Hematopoietic multipotent progenitor cell treated with erythropoietin and hydrocortisone succinate and interleukin-3 and kit ligand, for 8 days (in vitro differentiated cells): ENCODE measurements at regions not wholly inside any gene's neighbourhood (a gene's known extent, or its start where the extent isn't known, plus 50 kb on each side); places are given as distances from the start of the nearest gene placed in this dataset.
"Not testable (repeated sequence)": the region's sequence is repeated elsewhere in the genome, so short reads cannot be mapped to it uniquely, and the experiment has no call there.

Source experiments
- DNase-seq: peaks from one replicate; pipeline ENCODE4 v3.0.0-alpha.2; 2015

DNA sequence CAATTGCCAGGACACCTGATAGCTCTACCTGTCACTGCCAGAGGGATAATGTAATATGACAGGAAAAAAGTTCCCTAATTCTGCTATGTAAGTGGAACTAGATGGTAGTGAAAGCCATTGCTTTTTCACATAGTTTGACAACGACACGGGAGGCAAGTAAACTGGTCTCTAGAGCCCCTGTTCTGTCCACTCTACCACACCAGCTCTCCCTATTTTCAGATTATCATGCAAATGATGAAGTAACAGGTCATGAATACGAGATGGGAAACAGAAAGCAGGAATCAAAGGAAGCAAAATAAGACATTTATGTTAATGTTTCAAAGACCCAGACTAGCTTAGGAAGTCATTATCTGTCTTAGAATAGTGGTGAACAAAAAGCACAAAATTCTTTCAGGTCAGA lies 56.2 kb downstream of the TAF11L14 start:
- DNase-seq: no peak

GRCh38 chr5:17691762-17692161 lies 57.5 kb downstream of the TAF11L14 start:
- no peak for DNase-seq

DNA sequence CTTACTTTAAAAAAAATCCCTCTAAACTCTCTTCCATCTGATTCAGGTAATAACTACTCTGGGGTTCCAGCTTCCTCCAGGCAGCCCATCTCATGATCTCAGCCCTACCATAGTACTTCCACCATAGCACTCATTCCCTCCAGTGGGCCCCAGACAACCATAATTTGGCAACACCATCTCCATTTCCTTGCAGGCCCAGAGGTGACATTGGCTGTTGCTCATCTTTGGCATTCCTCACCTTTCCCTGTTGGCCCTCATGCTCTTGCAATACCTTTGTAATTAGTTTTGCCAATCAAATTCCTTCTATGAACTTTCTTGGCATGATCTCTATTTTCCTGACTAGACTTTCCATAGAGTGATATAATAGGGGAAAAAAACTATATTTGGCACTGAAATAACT lies 60.1 kb downstream of the TAF11L14 start:
- no peak for DNase-seq

DNA sequence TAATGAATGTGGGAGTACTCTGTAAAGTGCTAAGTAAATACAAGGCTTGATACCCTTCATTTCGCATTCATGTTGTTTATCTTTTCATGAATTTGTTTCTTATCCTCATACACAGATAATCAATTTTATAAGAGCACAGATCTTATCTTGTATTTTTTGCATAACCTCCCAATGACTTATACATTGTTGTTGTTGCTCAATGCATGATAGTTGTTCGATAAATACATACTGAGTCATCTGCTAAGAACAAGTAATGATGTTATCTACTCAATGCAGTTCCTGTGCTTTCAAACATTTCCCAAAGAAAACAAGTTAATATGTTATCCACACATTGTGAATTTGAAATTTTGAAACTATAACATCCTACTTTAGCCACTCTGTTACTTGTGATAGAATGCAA lies 60.7 kb downstream of the TAF11L14 start:
- DNase-seq: no peak

DNA sequence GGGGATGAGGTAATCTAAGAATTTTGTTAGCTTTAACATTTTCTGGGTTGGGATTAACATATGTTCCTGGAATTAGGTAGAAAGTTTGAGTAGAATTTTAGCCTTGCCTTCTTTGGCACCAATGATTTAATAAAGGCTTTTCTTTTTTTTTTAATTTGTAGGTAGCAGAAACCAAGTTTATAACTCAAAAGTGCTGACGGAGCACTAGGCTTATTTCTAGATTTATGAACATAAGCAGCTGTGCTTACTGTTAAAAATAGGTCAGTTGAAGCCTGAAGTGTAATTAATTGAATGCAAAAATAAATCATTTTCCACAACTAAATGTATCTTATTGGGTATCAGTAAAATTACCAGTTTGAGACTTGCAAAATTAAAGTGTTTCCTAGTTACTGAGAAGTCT lies 62.4 kb downstream of the TAF11L14 start:
- DNase-seq: no peak

- no peak for DNase-seq
These were observed 63.4 kb downstream of the TAF11L14 start for GRCh38 chr5:17697671-17698070.

GRCh38 chr5:17709011-17709710 lies 74.9 kb downstream of the TAF11L14 start:
- no peak for DNase-seq

DNA sequence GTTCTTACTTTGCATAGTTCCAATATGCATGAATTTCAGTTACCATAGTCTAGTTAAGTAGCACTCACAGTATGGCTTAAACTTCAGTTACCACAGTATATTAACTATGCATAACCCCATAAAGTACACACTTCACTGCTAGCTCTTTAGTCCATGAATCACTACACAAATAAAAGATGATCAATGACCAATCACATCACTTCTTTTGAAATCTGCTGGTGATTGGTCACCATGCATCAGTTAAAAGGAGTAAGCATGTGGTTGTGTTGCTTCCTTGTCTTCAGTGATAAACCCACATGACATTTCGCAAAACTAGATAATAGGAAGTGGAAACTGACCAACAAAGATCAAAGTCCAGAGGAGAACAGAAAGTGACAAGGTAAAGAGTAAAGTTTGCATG lies 79.0 kb downstream of the TAF11L14 start:
- no peak for DNase-seq

GRCh38 chr5:17714186-17714585 lies 79.9 kb downstream of the TAF11L14 start:
- DNase-seq: no peak

GRCh38 chr5:17719592-17719991 lies 85.3 kb downstream of the TAF11L14 start:
- DNase-seq: no peak

DNA sequence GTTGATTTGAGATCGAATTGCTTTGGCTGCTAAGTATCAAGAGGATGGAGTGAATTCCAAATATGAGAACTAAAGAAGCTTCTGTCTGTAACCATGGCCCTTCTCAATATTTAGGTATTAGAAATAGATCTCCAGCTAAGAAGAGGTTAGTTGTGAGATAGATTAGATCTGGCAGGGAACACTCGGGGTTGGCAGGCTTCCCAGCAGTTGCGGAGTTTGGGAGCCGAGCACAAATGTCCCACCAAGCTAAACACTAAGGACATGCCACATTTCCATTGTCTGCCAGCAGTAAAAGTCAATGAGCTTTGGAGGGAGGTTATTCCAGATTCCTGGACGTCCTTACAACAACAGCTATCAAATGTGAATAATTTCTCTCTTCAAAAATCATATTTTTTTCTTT lies 85.8 kb downstream of the TAF11L14 start:
- no peak for DNase-seq

DNA sequence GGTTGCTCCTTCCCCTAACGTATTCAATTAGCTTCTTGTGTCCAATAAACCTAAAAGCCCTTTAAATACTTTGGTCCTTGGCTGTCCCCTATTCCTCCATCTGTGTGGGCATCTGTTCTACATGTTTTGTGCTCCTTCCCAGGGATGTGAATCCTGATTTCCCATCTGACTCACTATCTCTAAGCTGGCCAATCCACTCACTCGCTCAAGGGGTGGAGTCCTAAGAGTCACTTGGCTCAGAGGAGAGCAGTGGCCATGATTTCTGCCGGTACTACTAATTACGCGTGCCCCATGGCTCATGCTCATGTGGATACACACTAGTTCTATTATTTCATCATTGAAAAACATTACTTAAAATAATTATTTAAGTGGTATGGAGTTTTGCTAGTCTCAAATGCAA lies 89.6 kb downstream of the TAF11L14 start:
- DNase-seq: no peak

DNA sequence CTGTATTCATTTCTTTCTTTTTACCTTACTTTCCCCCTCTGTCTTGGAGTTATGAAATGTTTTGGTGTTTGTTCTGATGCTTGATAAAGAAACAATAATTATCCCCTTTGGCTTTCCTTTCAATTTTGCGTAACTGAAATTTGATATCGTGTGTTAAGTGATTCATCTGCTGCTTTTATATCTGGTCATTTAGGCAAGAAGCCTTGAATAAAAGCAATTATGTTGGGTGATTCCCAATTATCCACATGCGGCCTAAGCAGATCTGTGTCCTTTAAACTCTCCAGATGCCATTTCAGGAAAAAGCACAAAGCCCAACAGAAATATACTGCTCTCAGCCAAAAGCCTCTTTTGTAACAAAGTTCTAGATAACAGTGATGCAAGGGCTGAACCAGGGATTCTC lies 92.8 kb downstream of the TAF11L14 start:
- no peak for DNase-seq

DNA sequence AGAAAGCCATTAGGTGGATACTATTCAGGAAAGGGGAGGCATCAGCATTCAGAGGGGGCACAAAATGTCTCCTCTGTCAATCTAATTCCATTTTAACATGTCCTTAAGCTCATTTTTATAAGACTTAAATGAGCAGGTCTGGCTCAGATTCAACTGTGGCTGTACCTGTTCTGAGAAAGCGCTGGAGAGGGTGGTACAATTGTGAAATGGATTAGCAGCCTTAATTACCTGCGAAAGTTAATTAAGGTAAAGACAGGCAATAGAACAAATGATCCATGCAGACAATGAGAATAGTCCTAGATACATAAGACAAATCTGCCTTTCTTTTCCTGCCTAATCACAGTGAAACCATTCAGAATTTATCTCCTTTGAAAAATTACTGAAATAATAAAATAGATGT lies 96.2 kb downstream of the TAF11L14 start:
- no peak for DNase-seq

DNA sequence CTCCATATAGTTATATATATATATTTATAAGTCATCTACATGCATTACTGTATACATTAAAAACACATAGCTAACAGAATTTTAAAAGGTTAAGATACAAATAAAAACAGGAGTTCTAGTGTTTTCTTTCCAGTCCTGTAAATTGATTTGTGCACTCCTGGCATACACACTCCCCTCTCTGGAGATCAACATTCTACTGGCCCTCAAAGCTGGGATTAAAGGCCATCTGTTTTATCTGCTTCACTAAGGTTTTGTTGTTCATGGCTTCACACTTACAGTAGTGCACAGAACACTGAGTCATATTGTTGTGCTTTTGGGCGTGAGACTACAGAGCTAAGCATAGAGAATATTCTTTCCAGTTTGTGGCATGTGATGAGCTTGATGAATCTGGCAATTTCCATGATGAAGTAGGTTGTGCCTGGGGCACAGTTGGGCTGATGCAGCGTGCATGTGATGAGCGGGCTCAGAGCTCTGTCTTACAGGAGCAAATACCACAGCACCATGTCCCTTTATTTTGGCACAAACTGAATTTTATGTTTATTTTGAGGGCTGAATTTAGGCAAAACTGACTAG lies 98.2 kb downstream of the TAF11L14 start:
- no peak for DNase-seq

GRCh38 chr5:17734011-17734410 lies 99.8 kb downstream of the TAF11L14 start:
- no peak for DNase-seq

GRCh38 chr5:17735761-17736160 lies 101.5 kb downstream of the TAF11L14 start:
- DNase-seq: no peak

DNA sequence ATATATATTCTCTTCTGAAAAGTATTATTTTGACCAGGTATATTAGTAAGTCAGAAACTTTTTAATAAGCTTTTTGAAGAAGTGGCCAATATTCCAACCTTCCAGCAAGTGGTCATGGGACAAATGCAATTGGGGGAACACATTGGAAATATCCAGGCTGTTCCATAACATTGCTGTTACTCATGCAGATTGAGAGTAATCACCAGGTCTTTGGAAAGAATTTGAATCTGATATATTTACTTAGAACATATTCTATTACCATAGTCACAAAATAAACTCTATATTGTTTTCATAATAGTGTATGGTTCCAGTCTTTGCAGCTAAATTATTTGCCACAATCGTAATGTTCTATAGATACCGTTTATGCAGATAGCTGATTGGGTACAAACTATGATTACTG lies 102.8 kb downstream of the TAF11L14 start:
- no peak for DNase-seq

DNA sequence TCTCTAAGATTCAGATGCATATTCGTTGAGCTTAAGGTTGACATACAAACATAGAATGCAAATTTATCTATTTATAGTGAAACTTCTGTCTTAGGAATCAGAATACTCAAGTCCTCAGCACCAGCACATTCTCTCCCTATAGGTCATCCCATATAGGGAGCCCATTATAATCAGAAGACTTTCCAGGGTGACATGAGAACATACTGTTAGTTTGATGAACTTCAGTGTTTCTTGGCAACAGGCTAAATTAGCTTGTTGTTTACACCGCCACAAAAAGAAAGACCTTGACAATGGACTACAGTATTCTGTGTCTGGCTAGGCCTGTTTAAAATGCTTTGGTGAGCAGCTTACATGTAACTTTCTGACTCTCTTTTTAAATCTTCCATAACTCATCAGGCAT lies 104.2 kb downstream of the TAF11L14 start:
- DNase-seq: no peak

- no peak for DNase-seq
These were observed 109.5 kb downstream of the TAF11L14 start for GRCh38 chr5:17743580-17744435.

DNA sequence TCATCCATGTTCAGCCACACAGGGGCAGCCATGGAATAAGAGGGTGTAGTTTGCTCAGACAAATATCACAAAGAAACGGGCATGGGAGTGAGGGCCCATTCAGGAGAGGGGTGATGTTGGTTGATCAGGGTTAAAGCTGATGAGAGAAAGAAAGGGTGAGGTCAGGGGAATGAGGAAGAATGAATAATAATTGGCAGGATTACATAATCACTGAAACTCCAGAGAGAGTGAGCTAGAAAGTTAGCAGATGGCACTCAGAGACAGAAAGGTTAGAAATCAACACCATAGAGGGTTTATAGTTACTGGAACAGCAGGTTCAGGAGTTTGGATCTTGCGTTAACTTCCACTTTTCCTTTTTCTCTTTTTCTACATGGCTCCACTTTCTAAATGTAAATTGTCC lies 113.9 kb downstream of the TAF11L14 start:
- DNase-seq: no peak

DNA sequence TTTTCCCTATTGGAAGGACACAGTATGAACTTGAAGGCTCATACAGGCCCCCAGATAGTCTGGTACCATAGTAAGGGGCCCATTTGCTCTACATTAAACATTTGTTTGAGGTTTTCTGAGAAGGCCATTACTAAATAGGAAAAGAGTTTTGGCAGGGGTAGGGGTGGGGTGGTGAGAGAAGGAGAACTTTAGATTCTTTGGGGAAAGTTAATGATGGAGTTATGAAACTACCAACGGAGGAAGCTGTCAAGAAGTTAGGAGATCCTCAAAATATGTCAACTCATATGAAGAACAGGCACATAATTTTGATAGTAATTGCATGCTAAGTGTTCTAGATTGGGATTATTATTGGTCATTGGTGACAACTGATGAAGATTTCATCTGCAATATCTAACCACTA lies 114.7 kb downstream of the TAF11L14 start:
- DNase-seq: no peak

DNA sequence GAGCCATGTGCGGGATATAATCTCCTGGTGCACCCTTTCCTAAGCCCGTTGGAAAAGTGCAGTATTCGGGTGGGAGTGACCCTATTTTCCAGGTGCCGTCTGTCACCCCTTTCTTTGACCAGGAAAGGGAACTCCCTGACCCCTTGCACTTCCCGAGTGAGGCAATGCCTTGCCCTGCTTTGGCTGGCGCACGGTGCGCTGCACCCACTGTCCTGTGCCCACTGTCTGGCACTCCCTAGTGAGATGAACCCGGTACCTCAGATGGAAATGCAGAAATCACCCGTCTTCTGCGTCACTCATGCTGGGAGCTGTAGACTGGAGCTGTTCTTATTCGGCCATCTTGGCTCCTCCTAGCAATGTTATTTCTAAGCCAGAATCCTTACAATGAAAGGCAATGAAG lies 121.1 kb downstream of the TAF11L14 start:
- DNase-seq: not testable (repeated sequence)

GRCh38 chr5:17761326-17761725 lies 127.1 kb downstream of the TAF11L14 start:
- no peak for DNase-seq
